ENCODE measurements at regions not wholly inside any gene's neighbourhood (a gene's known extent, or its start where the extent isn't known, plus 50 kb on each side); places are given as distances from the start of the nearest gene placed in this dataset.

- no peak for DNase-seq (ENCODE audit: low read depth)
- in situ Hi-C loops (cut with HindIII; ENCODE audit: low pct_unique_long_range_greater_than_20kb, low sequenced_read_pairs), result no loop called here
Observed at GRCh38 chr4:3829956-3830773, 64.0 kb downstream of the ADRA2C start.

GRCh38 chr4:3830774-3831528 lies 64.8 kb downstream of the ADRA2C start:
- in situ Hi-C loops (cut with HindIII; ENCODE audit: low pct_unique_long_range_greater_than_20kb, low sequenced_read_pairs), result no loop called here
- no peak for DNase-seq (ENCODE audit: low read depth)

- in situ Hi-C loops (cut with HindIII; ENCODE audit: low pct_unique_long_range_greater_than_20kb, low sequenced_read_pairs), result no loop called here
- DNase-seq (ENCODE audit: low read depth), result no peak
Observed at GRCh38 chr4:3831529-3832150, 65.5 kb downstream of the ADRA2C start.

- DNase-seq (ENCODE audit: low read depth), result no peak
- in situ Hi-C loops (cut with HindIII; ENCODE audit: low pct_unique_long_range_greater_than_20kb, low sequenced_read_pairs), result no loop called here
Observed at GRCh38 chr4:3832536-3833220, 66.5 kb downstream of the ADRA2C start.

- DNase-seq (ENCODE audit: low read depth), result no peak
- in situ Hi-C loops (cut with HindIII; ENCODE audit: low pct_unique_long_range_greater_than_20kb, low sequenced_read_pairs), result no loop called here
Observed at GRCh38 chr4:3833326-3833989, 67.3 kb downstream of the ADRA2C start.

- in situ Hi-C loops (cut with HindIII; ENCODE audit: low pct_unique_long_range_greater_than_20kb, low sequenced_read_pairs), result no loop called here
Observed at GRCh38 chr4:3834186-3834662, 68.0 kb downstream of the ADRA2C start.

GRCh38 chr4:3834663-3835521 lies 68.7 kb downstream of the ADRA2C start:
- no peak for DNase-seq (ENCODE audit: low read depth)
- in situ Hi-C loops (cut with HindIII; ENCODE audit: low pct_unique_long_range_greater_than_20kb, low sequenced_read_pairs), result no loop called here

More at GRCh38 chr4:3834186-3834662, 68.0 kb downstream of the ADRA2C start:
- DNase-seq (ENCODE audit: low read depth), result no peak

GRCh38 chr4:3835527-3836405 lies 69.6 kb downstream of the ADRA2C start:
- in situ Hi-C loops (cut with HindIII; ENCODE audit: low pct_unique_long_range_greater_than_20kb, low sequenced_read_pairs), result no loop called here
- no peak for DNase-seq (ENCODE audit: low read depth)

- in situ Hi-C loops (cut with HindIII; ENCODE audit: low pct_unique_long_range_greater_than_20kb, low sequenced_read_pairs), result no loop called here
- DNase-seq (ENCODE audit: low read depth), result no peak
Observed at GRCh38 chr4:3836406-3836755, 70.2 kb downstream of the ADRA2C start.

GRCh38 chr4:3836756-3837601 lies 70.8 kb downstream of the ADRA2C start:
- in situ Hi-C loops (cut with HindIII; ENCODE audit: low pct_unique_long_range_greater_than_20kb, low sequenced_read_pairs), result no loop called here
- peak; percentile 3 for DNase-seq (ENCODE audit: low read depth)

GRCh38 chr4:3838437-3839380 lies 72.5 kb downstream of the ADRA2C start:
- in situ Hi-C loops (cut with HindIII; ENCODE audit: low pct_unique_long_range_greater_than_20kb, low sequenced_read_pairs), result no loop called here
- DNase-seq (ENCODE audit: low read depth), result no peak

GRCh38 chr4:3845094-3845743 lies 79.0 kb downstream of the ADRA2C start:
- in situ Hi-C loops (cut with HindIII; ENCODE audit: low pct_unique_long_range_greater_than_20kb, low sequenced_read_pairs), result no loop called here
- DNase-seq (ENCODE audit: low read depth), result no peak

GRCh38 chr4:3845744-3846429 lies 79.7 kb downstream of the ADRA2C start:
- no peak for DNase-seq (ENCODE audit: low read depth)
- in situ Hi-C loops (cut with HindIII; ENCODE audit: low pct_unique_long_range_greater_than_20kb, low sequenced_read_pairs), result no loop called here

Data from Caki2 (cell line).